Stimulated activated CD8-positive, alpha-beta memory T cell treated with anti-CD3 and anti-CD28 coated beads, Interleukin-15, amount 100 ng/mL, for 4 hours (primary cell): ENCODE measurements at regions not wholly inside any gene's neighbourhood (a gene's known extent, or its start where the extent isn't known, plus 50 kb on each side); places are given as distances from the start of the nearest gene placed in this dataset.
"Not testable (repeated sequence)": the region's sequence is repeated elsewhere in the genome, so short reads cannot be mapped to it uniquely, and the experiment has no call there.

Source experiments
- DNase-seq, 2 donors: peaks; one replicate each; pipeline ENCODE4 v3.0.0-alpha.2; 2020; ENCODE audit warnings: low read depth in 2 of 2

DNA sequence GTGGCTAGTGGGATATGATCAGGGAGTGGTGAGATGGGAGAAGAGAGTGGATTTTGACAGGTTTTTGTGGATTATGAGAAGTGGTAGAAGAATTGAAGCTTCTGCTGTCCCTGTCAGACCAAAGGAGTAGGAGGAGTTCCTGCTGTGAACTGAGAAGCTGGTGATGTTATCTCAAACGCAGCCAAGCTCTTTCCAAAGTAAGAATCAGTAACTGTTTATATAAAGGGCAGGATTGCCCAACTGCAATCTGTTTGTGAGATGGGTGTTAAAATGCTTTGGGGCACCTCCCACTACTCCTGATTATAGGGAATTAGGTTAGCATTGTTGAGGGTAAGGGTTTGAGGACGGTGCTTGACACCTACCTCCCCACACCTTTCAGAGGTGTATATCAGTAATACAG lies 60.5 kb upstream of the USP25 start:
- DNase-seq: no peak

DNA sequence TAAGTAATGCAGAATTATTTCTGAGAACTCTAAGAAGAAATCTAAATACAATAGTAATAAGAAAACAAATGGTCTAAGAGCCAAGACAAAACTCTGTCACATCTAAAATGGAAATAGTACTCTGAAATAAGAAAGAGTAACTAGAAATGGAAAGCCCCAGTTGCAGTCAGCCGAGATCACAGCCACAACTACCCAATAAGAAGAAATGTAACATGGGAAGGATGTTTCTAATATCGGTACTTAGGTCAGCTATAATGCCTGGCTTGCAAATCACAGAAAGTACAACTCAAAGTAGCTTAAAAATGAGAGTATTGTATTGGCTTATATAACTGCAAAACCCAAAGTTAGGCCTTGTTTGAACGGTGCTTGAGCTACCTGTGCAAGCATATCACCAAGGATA lies 58.6 kb upstream of the USP25 start:
- no peak for DNase-seq

DNA sequence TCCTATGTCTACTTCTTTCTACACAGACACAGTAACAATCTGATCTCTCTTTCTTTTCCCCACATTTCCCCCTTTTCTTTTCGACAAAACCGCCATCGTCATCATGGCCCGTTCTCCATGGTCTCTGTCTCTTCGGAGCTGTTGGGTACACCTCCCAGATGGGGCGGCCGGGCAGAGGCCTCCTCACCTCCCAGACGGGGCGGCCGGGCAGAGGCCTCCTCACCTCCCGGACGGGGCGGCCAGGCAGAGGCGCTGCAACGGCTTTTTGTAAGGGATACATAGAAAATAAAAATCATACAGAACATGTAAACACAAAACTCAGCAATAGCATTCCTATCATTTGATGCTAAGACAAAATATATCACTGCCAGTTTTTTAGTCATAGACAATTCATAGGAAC lies 57.2 kb upstream of the USP25 start:
- not testable (repeated sequence) for DNase-seq

DNA sequence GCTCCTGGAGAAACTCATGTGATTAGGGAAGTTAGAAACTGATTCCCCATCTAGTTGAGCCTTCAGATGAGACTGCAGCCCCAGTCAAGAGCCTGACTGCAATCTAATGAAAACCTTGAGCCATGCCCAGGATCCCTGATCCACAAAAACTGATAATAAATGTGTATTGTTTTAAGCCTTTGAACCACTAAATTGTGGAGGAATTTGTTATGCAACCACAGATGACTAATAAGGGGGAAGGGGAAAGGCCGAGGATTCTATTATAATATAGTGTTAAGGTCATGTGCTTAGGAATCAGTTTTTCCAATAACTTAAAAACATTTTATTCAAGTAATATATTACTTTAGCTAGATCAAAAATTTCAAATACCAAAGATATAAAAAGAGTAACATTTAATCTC lies 52.8 kb upstream of the USP25 start:
- DNase-seq: no peak

DNA sequence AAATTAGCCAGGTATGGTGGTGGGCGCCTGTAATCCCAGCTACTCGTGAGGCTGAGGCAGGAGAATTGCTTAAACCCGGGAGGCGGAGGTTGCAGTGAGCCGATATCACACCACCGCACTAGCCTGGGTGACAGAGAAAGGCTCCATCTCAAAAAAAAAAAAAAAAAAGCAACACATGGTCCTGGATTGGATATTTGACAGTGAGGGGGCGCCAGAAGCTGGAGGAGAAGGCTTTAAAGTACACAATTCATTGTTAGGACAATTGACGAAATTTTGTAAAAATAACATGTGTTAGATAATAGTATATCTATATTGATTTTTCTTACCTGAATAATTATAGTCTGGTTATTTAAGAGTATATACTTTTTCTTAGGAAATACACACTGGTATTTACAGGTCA lies 50.2 kb upstream of the USP25 start:
- no peak for DNase-seq
